ENCODE measurements at regions not wholly inside any gene's neighbourhood (a gene's known extent, or its start where the extent isn't known, plus 50 kb on each side); places are given as distances from the start of the nearest gene placed in this dataset.

GRCh38 chr3:159080821-159081220 is 279.0 kb downstream of the MFSD1 start:
- TF ChIP-seq POLR2A (IDR thresholded peaks at IDR 0.05) (no peak), EP300 (IDR thresholded peaks at IDR 0.05) (no peak)
- TF ChIP-seq, protein P1, sequence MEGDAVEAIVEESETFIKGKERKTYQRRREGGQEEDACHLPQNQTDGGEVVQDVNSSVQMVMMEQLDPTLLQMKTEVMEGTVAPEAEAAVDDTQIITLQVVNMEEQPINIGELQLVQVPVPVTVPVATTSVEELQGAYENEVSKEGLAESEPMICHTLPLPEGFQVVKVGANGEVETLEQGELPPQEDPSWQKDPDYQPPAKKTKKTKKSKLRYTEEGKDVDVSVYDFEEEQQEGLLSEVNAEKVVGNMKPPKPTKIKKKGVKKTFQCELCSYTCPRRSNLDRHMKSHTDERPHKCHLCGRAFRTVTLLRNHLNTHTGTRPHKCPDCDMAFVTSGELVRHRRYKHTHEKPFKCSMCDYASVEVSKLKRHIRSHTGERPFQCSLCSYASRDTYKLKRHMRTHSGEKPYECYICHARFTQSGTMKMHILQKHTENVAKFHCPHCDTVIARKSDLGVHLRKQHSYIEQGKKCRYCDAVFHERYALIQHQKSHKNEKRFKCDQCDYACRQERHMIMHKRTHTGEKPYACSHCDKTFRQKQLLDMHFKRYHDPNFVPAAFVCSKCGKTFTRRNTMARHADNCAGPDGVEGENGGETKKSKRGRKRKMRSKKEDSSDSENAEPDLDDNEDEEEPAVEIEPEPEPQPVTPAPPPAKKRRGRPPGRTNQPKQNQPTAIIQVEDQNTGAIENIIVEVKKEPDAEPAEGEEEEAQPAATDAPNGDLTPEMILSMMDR (IDR thresholded peaks at IDR 0.05): no peak
